Astrocyte of the cerebellum (primary cell): ENCODE measurements at regions not wholly inside any gene's neighbourhood (a gene's known extent, or its start where the extent isn't known, plus 50 kb on each side); places are given as distances from the start of the nearest gene placed in this dataset.

Experiments used
- DNase-seq: peaks from one replicate; pipeline ENCODE4 v3.0.0-alpha.2; 2011; ENCODE audit warnings: low read depth
- H3K4me3 ChIP-seq: 2 replicates; pipeline ENCODE4 v1.5.1; 2011; ENCODE audit warnings: mild to moderate bottlenecking, low read depth, low read length, moderate library complexity
- in situ Hi-C: cut with HindIII; loops from 2 replicates; pipeline ENCODE4 v1.10.0; 2017; ENCODE audit warnings: low sequenced_read_pairs
- TF ChIP-seq, protein P1 (sequence below): IDR thresholded peaks from 2 replicates; pipeline ENCODE4 v1.5.1; 2012; ENCODE audit warnings: low read length, low read depth, moderate library complexity, mild to moderate bottlenecking; ENCODE audit errors: missing control alignments

- in situ Hi-C loops: no loop called here
- TF ChIP-seq, protein P1, sequence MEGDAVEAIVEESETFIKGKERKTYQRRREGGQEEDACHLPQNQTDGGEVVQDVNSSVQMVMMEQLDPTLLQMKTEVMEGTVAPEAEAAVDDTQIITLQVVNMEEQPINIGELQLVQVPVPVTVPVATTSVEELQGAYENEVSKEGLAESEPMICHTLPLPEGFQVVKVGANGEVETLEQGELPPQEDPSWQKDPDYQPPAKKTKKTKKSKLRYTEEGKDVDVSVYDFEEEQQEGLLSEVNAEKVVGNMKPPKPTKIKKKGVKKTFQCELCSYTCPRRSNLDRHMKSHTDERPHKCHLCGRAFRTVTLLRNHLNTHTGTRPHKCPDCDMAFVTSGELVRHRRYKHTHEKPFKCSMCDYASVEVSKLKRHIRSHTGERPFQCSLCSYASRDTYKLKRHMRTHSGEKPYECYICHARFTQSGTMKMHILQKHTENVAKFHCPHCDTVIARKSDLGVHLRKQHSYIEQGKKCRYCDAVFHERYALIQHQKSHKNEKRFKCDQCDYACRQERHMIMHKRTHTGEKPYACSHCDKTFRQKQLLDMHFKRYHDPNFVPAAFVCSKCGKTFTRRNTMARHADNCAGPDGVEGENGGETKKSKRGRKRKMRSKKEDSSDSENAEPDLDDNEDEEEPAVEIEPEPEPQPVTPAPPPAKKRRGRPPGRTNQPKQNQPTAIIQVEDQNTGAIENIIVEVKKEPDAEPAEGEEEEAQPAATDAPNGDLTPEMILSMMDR: no peak
- no peak overlapping the region for H3K4me3 ChIP-seq
- DNase-seq: no peak
Observed at GRCh38 chr7:130974794-130975193, 240.8 kb upstream of the KLF14 start.

DNA sequence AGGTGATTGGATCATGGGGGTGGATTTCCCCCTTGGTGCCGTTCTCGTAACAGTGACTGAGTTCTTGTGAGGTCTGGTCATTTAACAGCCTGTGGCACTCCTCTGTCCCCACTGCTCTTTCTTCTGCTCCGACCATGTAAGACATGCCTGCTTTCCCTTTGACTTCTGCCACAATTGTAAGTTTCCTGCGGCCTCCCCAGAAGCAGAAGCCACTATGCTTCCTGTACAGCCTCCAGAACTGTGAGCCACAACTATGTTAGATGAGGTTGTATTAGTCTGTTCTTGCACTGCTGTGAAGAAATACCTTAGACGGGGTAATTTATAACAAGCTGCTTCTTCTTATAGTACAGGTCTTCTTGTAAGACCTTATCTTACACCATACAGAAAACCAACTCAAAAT, 241.7 kb upstream of the KLF14 start:
- H3K4me3 ChIP-seq: no peak overlapping the region
- no peak for DNase-seq
- TF ChIP-seq, protein P1: no peak
- in situ Hi-C loops: no loop called here

- in situ Hi-C loops: no loop called here
- no peak for DNase-seq
- TF ChIP-seq, protein P1: peak; percentile 79
- no peak overlapping the region for H3K4me3 ChIP-seq
Observed at GRCh38 chr7:130982160-130982638, 248.2 kb upstream of the KLF14 start.

DNA sequence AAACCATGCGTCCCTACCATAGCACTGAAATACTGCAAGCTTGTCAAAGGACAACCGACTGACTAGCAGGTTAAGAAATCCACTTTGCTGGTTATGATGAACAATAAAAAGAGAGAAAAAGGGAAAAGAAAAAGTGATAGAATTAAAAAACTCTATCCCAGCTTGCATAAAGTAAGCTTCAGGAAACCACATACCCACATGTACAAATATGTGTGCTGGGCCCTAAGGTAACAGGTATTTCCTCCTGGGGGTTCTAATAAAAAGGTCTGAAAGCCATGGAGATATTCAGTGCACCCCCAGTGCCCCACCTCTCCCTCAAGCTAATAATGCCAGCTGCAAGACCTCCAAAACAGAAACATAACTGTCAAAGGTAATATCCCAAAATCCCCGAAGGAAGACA, 248.6 kb upstream of the KLF14 start:
- in situ Hi-C loops: no loop called here
- DNase-seq: no peak
- H3K4me3 ChIP-seq: no peak overlapping the region
- TF ChIP-seq, protein P1: no peak

- TF ChIP-seq, protein P1: no peak
- H3K4me3 ChIP-seq: no peak overlapping the region
- no peak for DNase-seq
- in situ Hi-C loops: no loop called here
Observed at GRCh38 chr7:130985361-130985760, 251.4 kb upstream of the KLF14 start.

DNA sequence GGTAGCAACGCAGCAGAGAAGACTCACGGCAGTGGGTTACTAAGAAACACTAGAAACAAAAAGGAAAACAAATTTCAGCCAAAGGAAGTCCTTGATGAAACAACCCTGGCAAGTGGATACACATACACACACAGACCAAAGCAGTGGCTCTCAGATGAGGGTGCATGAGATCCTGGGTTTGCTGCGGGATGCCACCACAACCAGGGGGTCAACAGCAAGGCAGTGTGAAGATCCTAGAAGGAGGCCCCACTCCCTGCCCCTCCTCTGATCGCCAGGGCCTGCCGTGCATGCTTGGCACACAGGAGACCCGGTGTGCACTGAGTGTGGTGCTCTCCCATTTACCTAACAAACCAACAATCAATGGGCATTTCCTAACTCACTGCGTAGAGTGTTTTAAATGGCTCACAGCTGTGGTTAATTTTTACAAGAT, 252.3 kb upstream of the KLF14 start:
- in situ Hi-C loops: no loop called here
- TF ChIP-seq, protein P1: no peak
- no peak for DNase-seq
- no peak overlapping the region for H3K4me3 ChIP-seq

GRCh38 chr7:130987092-130987491, 253.1 kb upstream of the KLF14 start:
- in situ Hi-C loops: no loop called here
- no peak for DNase-seq
- no peak overlapping the region for H3K4me3 ChIP-seq
- TF ChIP-seq, protein P1: no peak
